PFSK-1 (cell line): ENCODE measurements at regions not wholly inside any gene's neighbourhood (a gene's known extent, or its start where the extent isn't known, plus 50 kb on each side); places are given as distances from the start of the nearest gene placed in this dataset.

Experiments
- FOXP2 ChIP-seq: optimal IDR thresholded peaks from 2 replicates; pipeline ENCODE3; 2011; ENCODE audit warnings: borderline replicate concordance, control low read depth, inconsistent platforms; ENCODE audit not compliant: insufficient read depth; ENCODE audit errors: extremely low read length, extremely low read depth
- POLR2AphosphoS5 ChIP-seq: IDR thresholded peaks from 2 replicates; pipeline ENCODE4 v1.6.1; 2012; ENCODE audit warnings: low read depth, mild to moderate bottlenecking, control low read depth, low read length, moderate library complexity
- SIN3A ChIP-seq: IDR thresholded peaks from 2 replicates; pipeline ENCODE4 v1.6.1; 2012; ENCODE audit warnings: mild to moderate bottlenecking, low read length, moderate library complexity, borderline replicate concordance; ENCODE audit not compliant: insufficient read depth
- TAF1 ChIP-seq: IDR thresholded peaks from 2 replicates; pipeline ENCODE4 v1.6.1; 2012; ENCODE audit warnings: low read length, control low read depth, borderline replicate concordance; ENCODE audit not compliant: insufficient read depth
- TF ChIP-seq, protein P1 (sequence below), 2 experiments: IDR thresholded peaks; 2 replicates each; pipeline versions ENCODE4 v1.6.1 to v1.8.0; 2011 to 2012; ENCODE audit warnings: low read depth in 2 of 2, low read length in 2 of 2, control low read depth in 1 of 2, inconsistent platforms in 1 of 2, mild to moderate bottlenecking in 1 of 2, moderate library complexity in 1 of 2; ENCODE audit not compliant: insufficient read depth in 1 of 2

DNA sequence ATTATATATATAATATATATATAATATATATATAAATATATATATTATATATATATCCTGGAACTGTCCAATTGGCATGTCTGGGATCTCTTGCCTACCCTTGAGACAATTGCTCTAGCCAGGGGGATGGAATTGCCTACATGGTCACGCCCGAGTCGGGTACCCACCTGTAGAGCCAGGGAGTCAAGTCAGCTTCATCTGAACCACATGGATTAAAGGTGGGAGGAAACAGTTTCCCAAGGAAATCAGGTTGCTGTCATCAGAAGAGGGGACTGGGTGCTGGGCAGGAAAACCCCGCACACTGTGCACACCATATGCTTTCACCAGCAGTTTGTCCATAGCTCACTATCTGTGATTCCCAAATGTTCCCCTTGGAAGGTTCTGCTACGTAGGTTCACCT is 252.5 kb upstream of the NOX3 start:
- TF ChIP-seq TAF1: no peak
- no peak for TF ChIP-seq SIN3A
- TF ChIP-seq POLR2AphosphoS5: no peak
- TF ChIP-seq, protein P1, sequence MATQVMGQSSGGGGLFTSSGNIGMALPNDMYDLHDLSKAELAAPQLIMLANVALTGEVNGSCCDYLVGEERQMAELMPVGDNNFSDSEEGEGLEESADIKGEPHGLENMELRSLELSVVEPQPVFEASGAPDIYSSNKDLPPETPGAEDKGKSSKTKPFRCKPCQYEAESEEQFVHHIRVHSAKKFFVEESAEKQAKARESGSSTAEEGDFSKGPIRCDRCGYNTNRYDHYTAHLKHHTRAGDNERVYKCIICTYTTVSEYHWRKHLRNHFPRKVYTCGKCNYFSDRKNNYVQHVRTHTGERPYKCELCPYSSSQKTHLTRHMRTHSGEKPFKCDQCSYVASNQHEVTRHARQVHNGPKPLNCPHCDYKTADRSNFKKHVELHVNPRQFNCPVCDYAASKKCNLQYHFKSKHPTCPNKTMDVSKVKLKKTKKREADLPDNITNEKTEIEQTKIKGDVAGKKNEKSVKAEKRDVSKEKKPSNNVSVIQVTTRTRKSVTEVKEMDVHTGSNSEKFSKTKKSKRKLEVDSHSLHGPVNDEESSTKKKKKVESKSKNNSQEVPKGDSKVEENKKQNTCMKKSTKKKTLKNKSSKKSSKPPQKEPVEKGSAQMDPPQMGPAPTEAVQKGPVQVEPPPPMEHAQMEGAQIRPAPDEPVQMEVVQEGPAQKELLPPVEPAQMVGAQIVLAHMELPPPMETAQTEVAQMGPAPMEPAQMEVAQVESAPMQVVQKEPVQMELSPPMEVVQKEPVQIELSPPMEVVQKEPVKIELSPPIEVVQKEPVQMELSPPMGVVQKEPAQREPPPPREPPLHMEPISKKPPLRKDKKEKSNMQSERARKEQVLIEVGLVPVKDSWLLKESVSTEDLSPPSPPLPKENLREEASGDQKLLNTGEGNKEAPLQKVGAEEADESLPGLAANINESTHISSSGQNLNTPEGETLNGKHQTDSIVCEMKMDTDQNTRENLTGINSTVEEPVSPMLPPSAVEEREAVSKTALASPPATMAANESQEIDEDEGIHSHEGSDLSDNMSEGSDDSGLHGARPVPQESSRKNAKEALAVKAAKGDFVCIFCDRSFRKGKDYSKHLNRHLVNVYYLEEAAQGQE (IDR thresholded peaks at IDR 0.05; ENCODE audit: insufficient read depth in 1 of 2, low read depth in 2 of 2, low read length in 2 of 2): no peak

- TF ChIP-seq TAF1 (no peak), POLR2AphosphoS5 (no peak), FOXP2 (no peak), SIN3A (no peak)
- TF ChIP-seq, protein P1 (IDR thresholded peaks at IDR 0.05; ENCODE audit: insufficient read depth in 1 of 2, low read depth in 2 of 2, low read length in 2 of 2): no peak
Observed at GRCh38 chr6:155706806-155707205, 251.2 kb upstream of the NOX3 start.

GRCh38 chr6:155706341-155706740 is 250.7 kb upstream of the NOX3 start:
- TF ChIP-seq TAF1 (no peak), POLR2AphosphoS5 (no peak), SIN3A (no peak), FOXP2 (no peak)
- TF ChIP-seq, protein P1 (IDR thresholded peaks at IDR 0.05; ENCODE audit: insufficient read depth in 1 of 2, low read depth in 2 of 2, low read length in 2 of 2): no peak

- no peak for TF ChIP-seq SIN3A
- no peak for TF ChIP-seq POLR2AphosphoS5
- no peak for TF ChIP-seq FOXP2
- TF ChIP-seq, protein P1 (IDR thresholded peaks at IDR 0.05; ENCODE audit: insufficient read depth in 1 of 2, low read depth in 2 of 2, low read length in 2 of 2): no peak
- TF ChIP-seq TAF1: no peak
Observed at GRCh38 chr6:155701342-155701741, 245.7 kb upstream of the NOX3 start.

DNA sequence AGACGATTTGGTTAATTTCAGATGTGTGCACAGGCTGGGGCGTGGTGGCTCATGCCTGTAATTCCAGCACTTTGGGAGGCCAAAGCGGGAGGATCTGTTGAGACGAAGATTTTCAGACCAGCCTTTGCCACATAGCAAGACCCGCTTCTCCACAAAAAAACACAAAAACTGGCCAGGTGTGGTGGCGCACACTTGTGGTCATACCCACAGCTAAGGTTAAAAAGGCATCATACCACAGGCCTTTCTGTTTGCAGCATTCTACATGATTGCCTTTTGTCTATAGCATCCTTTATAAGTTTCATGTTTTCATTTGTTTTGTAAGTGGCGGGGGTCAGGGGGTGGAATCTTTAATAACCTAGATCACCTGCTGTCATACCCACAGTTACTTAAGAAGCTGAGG is 239.9 kb upstream of the NOX3 start:
- TF ChIP-seq TAF1 (no peak), FOXP2 (no peak)

GRCh38 chr6:155694419-155694790 is 238.8 kb upstream of the NOX3 start:
- TF ChIP-seq TAF1 (no peak), SIN3A (no peak), POLR2AphosphoS5 (no peak), FOXP2 (no peak)
- TF ChIP-seq, protein P1 (IDR thresholded peaks at IDR 0.05; ENCODE audit: insufficient read depth in 1 of 2, low read depth in 2 of 2, low read length in 2 of 2): no peak
